ENCODE measurements at regions not wholly inside any gene's neighbourhood (a gene's known extent, or its start where the extent isn't known, plus 50 kb on each side); places are given as distances from the start of the nearest gene placed in this dataset.
"Not testable (repeated sequence)": the region's sequence is repeated elsewhere in the genome, so short reads cannot be mapped to it uniquely, and the experiment has no call there.

DNA sequence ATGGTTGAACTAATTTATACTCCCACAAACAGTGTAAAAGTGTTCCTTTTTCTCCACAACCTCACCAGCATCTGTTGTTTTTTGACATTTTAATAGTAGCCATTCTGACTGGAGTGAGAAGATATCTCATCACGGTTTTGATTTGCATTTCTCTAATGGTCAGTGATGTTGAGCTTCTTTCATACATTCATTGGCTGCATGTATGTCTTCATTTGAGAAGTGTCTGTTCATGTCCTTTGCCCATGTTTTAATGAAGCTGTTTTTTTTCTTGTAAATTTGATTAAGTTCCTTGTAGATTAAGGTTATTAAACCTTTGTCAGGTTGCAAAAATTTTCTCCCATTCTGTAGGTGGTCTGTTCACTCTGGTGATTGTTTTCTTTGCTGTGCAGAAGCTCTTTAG is 281.1 kb downstream of the PTH2R start:
- H3K9me3 Mint-ChIP-seq: peaks cover 22% of the 10 kb centered on the region

DNA sequence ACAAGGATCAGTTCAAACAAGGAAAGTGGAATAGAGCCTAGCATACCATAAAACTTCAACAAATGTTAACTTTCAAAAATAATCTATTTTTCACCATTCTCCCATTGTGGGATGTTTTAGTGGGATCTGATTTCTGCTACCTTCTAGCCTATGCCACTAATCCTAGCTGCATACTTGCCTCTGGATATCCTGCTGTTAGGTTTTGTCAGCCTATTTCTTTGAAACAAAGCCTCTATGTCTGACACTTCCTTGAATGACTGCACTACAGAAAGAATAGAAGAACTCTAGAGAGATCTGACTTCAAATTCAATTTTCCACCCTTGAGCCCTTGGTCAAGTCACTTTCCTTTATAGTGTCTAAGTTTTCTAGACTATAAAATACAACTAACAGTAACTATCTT is 291.5 kb downstream of the PTH2R start:
- H3K9me3 Mint-ChIP-seq: no peaks in the 10 kb centered on the region
- no peaks in the 10 kb centered on the region for H3K4me1 Mint-ChIP-seq
- CTCF ChIA-PET: no interaction called here
- no peak overlapping the region for H3K4me3 Mint-ChIP-seq
- H3K27ac Mint-ChIP-seq: no peak overlapping the region
- no peak for DNase-seq
- no peaks in the 10 kb centered on the region for H3K36me3 Mint-ChIP-seq
- H3K27me3 Mint-ChIP-seq: no peaks in the 10 kb centered on the region

More for the DNA sequence above, 281.1 kb downstream of the PTH2R start:
- H3K36me3 Mint-ChIP-seq, CTCF ChIA-PET, DNase-seq, H3K4me1 Mint-ChIP-seq, H3K27ac Mint-ChIP-seq, H3K27me3 Mint-ChIP-seq, H3K4me3 Mint-ChIP-seq: not testable (repeated sequence)

DNA sequence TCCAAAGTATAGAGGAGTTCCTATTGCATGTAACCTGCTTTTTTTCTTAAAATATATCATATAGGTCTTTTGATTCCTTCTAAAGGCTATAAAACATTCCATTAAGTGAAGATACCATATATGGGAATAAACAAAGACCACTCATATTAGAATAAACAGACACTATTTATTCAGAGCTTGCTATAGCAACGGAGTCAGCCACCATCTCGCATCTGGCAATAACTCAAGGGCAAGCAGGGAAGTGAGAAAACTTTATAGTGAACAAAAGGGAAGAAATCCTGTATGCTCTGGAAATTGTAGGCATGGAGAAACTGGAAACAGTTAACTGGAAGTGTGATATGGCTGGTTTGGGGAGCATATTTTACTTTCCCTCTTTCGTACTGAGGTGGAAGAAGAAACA is 301.9 kb downstream of the PTH2R start:
- Mint-ChIP-seq H3K9me3 (peaks cover 1% of the 10 kb centered on the region), H3K36me3 (no peaks in the 10 kb centered on the region), H3K27ac (no peak overlapping the region), H3K27me3 (no peaks in the 10 kb centered on the region), H3K4me1 (no peaks in the 10 kb centered on the region), H3K4me3 (no peak overlapping the region)
- no peak for DNase-seq
- CTCF ChIA-PET: no interaction called here

DNA sequence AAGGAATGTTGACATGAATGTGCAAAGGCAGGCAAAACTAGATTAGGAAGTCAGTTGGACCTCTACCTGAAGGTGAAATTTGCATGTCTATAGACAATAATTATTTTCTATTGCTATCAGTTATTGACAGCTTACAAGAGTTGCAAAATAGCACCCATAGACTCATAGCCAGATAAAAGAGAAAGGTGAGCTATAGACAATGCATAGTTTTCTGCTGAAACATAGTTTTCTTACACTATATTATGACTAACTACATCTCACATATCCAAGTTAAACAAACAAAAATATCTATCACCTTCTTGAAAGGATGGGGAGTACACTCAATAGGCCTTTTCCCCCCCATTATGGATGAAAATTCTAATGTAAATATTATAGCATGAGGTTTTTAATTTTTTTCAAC is 305.0 kb downstream of the PTH2R start:
- CTCF ChIA-PET: no interaction called here
- H3K36me3 Mint-ChIP-seq: no peaks in the 10 kb centered on the region

DNA sequence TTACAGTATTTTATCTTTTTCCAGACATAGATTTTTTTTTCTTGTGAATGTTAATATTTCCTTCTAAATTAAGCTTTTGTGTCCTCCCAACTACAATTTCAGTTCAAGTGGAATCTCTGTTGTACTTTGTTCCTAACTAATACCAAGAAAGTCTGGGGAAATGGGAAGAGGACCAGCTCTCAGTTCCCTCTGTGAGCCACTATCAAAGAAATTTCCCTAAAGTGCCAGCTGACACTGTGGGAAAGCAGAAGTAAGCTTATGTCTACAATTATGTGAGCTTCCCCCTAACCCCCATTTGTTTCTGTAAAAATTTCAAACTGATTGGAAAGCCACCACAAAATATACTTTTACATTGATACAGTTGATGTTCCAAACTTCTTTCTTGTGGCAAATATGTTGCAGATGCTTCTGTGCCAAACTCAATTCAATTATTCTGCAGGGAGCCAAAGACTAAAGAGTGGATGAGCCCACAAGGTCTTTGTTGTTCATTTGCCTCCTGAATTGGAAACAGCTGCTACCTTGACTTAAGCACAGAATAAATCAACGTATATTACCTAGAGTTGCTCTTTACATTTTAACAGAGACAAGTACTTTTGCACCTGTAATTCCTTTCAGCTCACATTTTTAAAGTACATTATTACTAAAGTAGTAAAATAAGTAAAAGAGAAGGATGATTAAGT is 306.6 kb downstream of the PTH2R start:
- H3K4me1 Mint-ChIP-seq: no peaks in the 10 kb centered on the region
- CTCF ChIA-PET: no interaction called here
- no peak overlapping the region for H3K4me3 Mint-ChIP-seq
- H3K9me3 Mint-ChIP-seq: no peaks in the 10 kb centered on the region
- H3K27me3 Mint-ChIP-seq: no peaks in the 10 kb centered on the region
- DNase-seq: no peak
- no peak overlapping the region for H3K27ac Mint-ChIP-seq
- no peaks in the 10 kb centered on the region for H3K36me3 Mint-ChIP-seq

More for the DNA sequence above, 305.0 kb downstream of the PTH2R start:
- Mint-ChIP-seq H3K4me3 (no peak overlapping the region), H3K9me3 (no peaks in the 10 kb centered on the region), H3K4me1 (no peaks in the 10 kb centered on the region), H3K27ac (no peak overlapping the region), H3K27me3 (no peaks in the 10 kb centered on the region)
- no peak for DNase-seq

- no peak for DNase-seq
- Mint-ChIP-seq H3K36me3 (no peaks in the 10 kb centered on the region), H3K27me3 (no peaks in the 10 kb centered on the region), H3K4me1 (no peaks in the 10 kb centered on the region), H3K27ac (no peak overlapping the region), H3K4me3 (no peak overlapping the region), H3K9me3 (no peaks in the 10 kb centered on the region)
- CTCF ChIA-PET: no interaction called here
Measured at GRCh38 chr2:208718828-208719227, 312.2 kb downstream of the PTH2R start.

DNA sequence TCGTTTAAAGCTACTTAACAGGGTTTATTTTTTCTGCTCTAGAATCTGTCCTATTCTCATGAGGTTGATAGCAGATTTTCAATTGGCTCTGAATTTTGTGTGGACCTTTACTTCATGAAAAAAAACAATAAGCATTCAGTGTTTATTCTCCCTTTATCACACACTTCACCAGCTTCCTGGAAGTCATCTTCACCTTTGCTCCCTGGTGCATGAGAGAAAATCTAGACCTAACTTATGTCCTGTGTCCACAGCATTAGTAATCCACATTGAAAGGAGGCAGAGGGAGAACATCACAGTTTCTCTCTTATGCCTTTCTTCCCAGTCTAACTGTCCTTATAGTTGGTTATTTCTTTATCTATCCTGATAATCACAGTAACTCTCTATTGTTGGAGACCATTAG is 316.1 kb downstream of the PTH2R start:
- CTCF ChIA-PET: no interaction called here
- no peaks in the 10 kb centered on the region for H3K4me1 Mint-ChIP-seq
- no peaks in the 10 kb centered on the region for H3K27me3 Mint-ChIP-seq
- DNase-seq: no peak
- no peak overlapping the region for H3K4me3 Mint-ChIP-seq
- no peak overlapping the region for H3K27ac Mint-ChIP-seq
- H3K9me3 Mint-ChIP-seq: no peaks in the 10 kb centered on the region
- no peaks in the 10 kb centered on the region for H3K36me3 Mint-ChIP-seq

GRCh38 chr2:208725280-208725679 is 318.7 kb downstream of the PTH2R start:
- CTCF ChIA-PET: no interaction called here
- Mint-ChIP-seq H3K4me1 (no peaks in the 10 kb centered on the region), H3K27ac (no peak overlapping the region), H3K27me3 (no peaks in the 10 kb centered on the region), H3K9me3 (no peaks in the 10 kb centered on the region), H3K36me3 (no peaks in the 10 kb centered on the region), H3K4me3 (no peak overlapping the region)
- DNase-seq: no peak

DNA sequence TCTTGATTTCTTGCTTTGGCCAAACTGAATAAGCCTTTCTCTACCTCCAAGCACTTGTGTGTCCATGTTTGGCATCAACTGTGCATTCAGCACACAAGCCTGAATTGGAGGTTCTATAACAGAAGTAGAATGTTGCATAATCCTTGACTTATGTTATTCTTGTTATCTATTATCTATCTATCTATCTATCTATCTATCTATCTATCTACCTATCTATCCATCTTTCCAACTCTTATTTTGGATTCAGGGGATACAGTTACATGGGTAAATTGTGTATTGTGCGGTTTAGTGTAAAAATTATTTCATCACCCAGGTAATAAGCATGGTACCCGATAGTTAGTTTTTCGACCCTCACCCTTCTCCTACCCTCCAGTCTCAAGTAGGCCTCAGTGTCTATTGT is 319.6 kb downstream of the PTH2R start:
- H3K27ac Mint-ChIP-seq: no peak overlapping the region
- peaks cover under 1% of the 10 kb centered on the region for H3K9me3 Mint-ChIP-seq
- no peak overlapping the region for H3K4me3 Mint-ChIP-seq
- H3K4me1 Mint-ChIP-seq: no peaks in the 10 kb centered on the region
- CTCF ChIA-PET: no interaction called here
- H3K36me3 Mint-ChIP-seq: no peaks in the 10 kb centered on the region
- no peak for DNase-seq
- H3K27me3 Mint-ChIP-seq: no peaks in the 10 kb centered on the region

DNA sequence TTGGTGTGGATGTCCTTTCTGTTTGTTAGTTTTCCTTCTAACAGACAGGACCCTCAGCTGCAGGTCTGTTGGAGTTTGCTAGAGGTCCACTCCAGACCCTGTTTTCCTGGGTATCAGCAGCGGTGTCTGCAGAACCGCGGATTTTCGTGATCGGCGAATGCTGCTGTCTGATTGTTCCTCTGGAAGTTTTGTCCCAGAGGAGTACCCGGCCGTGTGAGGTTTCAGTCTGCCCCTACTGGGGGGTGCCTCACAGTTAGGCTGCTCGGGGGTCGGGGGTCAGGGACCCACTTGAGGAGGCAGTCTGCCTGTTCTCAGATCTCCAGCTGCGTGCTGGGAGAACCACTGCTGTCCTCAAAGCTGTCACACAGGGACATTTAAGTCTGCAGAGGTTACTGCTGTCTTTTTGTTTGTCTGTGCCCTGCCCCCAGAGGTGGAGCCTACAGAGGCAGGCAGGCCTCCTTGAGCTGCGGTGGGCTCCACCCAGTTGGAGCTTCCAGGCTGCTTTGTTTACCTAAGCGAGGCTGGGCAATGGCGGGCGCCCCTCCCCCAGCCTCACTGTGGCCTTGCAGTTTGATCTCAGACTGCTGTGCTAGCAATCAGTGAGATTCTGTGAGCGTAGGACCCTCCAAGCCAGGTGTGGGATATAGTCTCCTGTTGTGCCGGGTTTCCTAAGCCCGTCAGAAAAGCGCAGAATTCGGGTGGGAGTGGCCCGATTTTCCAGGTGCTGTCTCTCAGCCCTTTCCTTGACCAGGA is 345.2 kb downstream of the PTH2R start:
- H3K27ac Mint-ChIP-seq, H3K9me3 Mint-ChIP-seq: not testable (repeated sequence)

GRCh38 chr2:208757364-208757763 is 350.8 kb downstream of the PTH2R start:
- CTCF ChIA-PET: no interaction called here
- Mint-ChIP-seq H3K36me3 (no peaks in the 10 kb centered on the region), H3K4me1 (no peaks in the 10 kb centered on the region), H3K27ac (no peak overlapping the region), H3K9me3 (peaks cover 5% of the 10 kb centered on the region), H3K27me3 (no peaks in the 10 kb centered on the region), H3K4me3 (no peak overlapping the region)
- DNase-seq: no peak

More for the DNA sequence above, 345.2 kb downstream of the PTH2R start:
- H3K4me3 Mint-ChIP-seq, H3K36me3 Mint-ChIP-seq, H3K4me1 Mint-ChIP-seq, H3K27me3 Mint-ChIP-seq, CTCF ChIA-PET, DNase-seq: not testable (repeated sequence)

DNA sequence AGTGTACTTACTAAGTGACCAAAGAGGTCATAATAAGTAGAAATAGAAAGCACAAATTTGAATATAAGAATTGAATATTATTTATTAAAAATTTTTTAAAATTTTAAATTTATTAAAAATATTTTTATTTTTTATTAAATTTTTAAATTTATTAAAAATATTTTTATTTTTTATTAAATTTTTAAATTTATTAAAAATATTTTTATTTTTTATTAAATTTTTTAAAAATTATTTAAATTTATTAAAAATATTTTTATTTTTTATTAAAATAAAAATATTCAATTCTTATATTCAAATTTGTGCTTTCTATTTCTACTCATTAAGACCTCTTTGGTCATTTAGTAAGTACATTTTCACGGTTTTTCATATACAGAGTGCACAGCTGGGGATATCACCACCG is 366.5 kb downstream of the PTH2R start:
- H3K27me3 Mint-ChIP-seq, DNase-seq, H3K36me3 Mint-ChIP-seq, H3K9me3 Mint-ChIP-seq, CTCF ChIA-PET, H3K27ac Mint-ChIP-seq, H3K4me1 Mint-ChIP-seq, H3K4me3 Mint-ChIP-seq: not testable (repeated sequence)

DNA sequence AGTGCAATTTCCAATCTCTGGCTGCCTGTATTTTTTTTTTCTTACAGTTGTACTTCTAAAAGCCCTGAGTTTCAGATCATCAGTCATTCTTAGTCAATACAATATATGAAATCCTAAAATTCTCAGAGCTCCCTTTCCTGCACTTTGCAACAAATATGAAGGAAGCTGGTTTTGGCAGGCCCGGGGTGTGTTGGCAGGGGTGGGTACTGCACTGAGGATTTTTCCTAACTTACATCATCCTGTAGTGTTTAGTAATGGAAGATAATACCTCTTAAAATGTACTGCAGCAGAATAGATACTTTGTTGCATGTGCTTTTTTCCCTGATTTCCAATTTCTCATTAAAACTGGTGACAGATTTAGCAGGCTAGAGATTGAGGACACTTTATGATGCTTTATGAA is 374.6 kb downstream of the PTH2R start:
- no peak overlapping the region for H3K27ac Mint-ChIP-seq
- H3K27me3 Mint-ChIP-seq: no peaks in the 10 kb centered on the region
- H3K4me1 Mint-ChIP-seq: no peaks in the 10 kb centered on the region
- peaks cover 5% of the 10 kb centered on the region for H3K9me3 Mint-ChIP-seq
- H3K4me3 Mint-ChIP-seq: no peak overlapping the region
- CTCF ChIA-PET: no interaction called here
- no peak for DNase-seq
- H3K36me3 Mint-ChIP-seq: no peaks in the 10 kb centered on the region

- DNase-seq: no peak
- Mint-ChIP-seq H3K4me1 (no peaks in the 10 kb centered on the region), H3K9me3 (no peaks in the 10 kb centered on the region), H3K27me3 (no peaks in the 10 kb centered on the region), H3K27ac (no peak overlapping the region), H3K36me3 (no peaks in the 10 kb centered on the region), H3K4me3 (no peak overlapping the region)
- CTCF ChIA-PET: no interaction called here
Measured at GRCh38 chr2:208782097-208782496, 375.5 kb downstream of the PTH2R start.

GRCh38 chr2:208783184-208783583 is 376.6 kb downstream of the PTH2R start:
- no peaks in the 10 kb centered on the region for H3K4me1 Mint-ChIP-seq
- H3K4me3 Mint-ChIP-seq: no peak overlapping the region
- no peaks in the 10 kb centered on the region for H3K27me3 Mint-ChIP-seq
- CTCF ChIA-PET: no interaction called here
- no peaks in the 10 kb centered on the region for H3K36me3 Mint-ChIP-seq
- H3K9me3 Mint-ChIP-seq: no peaks in the 10 kb centered on the region
- DNase-seq: no peak
- H3K27ac Mint-ChIP-seq: no peak overlapping the region

All from activated naive CD4-positive, alpha-beta T cell treated with anti-CD3 and anti-CD28 coated beads, Interleukin-2, amount 10 ng/mL, durations not matched to agents 7 days and 5 days (primary cell).